ENCODE measurements at regions not wholly inside any gene's neighbourhood (a gene's known extent, or its start where the extent isn't known, plus 50 kb on each side); places are given as distances from the start of the nearest gene placed in this dataset.

- TF ChIP-seq TAF1 (conservative IDR thresholded peaks at IDR 0.05) (no peak), NR2F2 (IDR thresholded peaks at IDR 0.05) (no peak), HNF4G (IDR thresholded peaks at IDR 0.05) (no peak), JUND (IDR thresholded peaks at IDR 0.05) (no peak), RAD21 (IDR thresholded peaks at IDR 0.05) (no peak), RXRA (IDR thresholded peaks at IDR 0.05) (no peak), GABPA (IDR thresholded peaks at IDR 0.05 in 1 of 2, conservative IDR thresholded peaks at IDR 0.05 in 1 of 2) (no peak), SP1 (IDR thresholded peaks at IDR 0.05) (no peak), YY1 (IDR thresholded peaks at IDR 0.05) (no peak)
- TF ChIP-seq, protein P1, sequence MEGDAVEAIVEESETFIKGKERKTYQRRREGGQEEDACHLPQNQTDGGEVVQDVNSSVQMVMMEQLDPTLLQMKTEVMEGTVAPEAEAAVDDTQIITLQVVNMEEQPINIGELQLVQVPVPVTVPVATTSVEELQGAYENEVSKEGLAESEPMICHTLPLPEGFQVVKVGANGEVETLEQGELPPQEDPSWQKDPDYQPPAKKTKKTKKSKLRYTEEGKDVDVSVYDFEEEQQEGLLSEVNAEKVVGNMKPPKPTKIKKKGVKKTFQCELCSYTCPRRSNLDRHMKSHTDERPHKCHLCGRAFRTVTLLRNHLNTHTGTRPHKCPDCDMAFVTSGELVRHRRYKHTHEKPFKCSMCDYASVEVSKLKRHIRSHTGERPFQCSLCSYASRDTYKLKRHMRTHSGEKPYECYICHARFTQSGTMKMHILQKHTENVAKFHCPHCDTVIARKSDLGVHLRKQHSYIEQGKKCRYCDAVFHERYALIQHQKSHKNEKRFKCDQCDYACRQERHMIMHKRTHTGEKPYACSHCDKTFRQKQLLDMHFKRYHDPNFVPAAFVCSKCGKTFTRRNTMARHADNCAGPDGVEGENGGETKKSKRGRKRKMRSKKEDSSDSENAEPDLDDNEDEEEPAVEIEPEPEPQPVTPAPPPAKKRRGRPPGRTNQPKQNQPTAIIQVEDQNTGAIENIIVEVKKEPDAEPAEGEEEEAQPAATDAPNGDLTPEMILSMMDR (IDR thresholded peaks at IDR 0.05; ENCODE audit: low read depth, low read length, missing input control) = no peak
- WGBS = 63% methylated on average over 2 of the region's 2 CpGs
Measured at GRCh38 chr13:65860306-65860705, 1369.8 kb downstream of the PCDH9 start.

GRCh38 chr13:65857942-65858565, 1372.1 kb downstream of the PCDH9 start:
- H3K4me1 ChIP-seq (ENCODE audit: control insufficient read depth in 4 of 4, insufficient read depth in 4 of 4, low read length in 3 of 4) = no peaks in the 10 kb centered on the region
- H3K27ac ChIP-seq (ENCODE audit: low read depth in 1 of 2, low read length in 2 of 2) = no peak overlapping the region
- DNase-seq (ENCODE audit: low spot score) = no peak
- TF ChIP-seq HNF4G (IDR thresholded peaks at IDR 0.05) (no peak), TAF1 (conservative IDR thresholded peaks at IDR 0.05) (no peak), FOXA1 (IDR thresholded peaks at IDR 0.05) (no peak), ATF3 (IDR thresholded peaks at IDR 0.05) (no peak), GABPA (IDR thresholded peaks at IDR 0.05 in 1 of 2, conservative IDR thresholded peaks at IDR 0.05 in 1 of 2) (no peak), EGR1 (IDR thresholded peaks at IDR 0.05; ENCODE audit: low read depth in 2 of 2) (no peak), RAD21 (IDR thresholded peaks at IDR 0.05) (no peak), MAX (IDR thresholded peaks at IDR 0.05) (no peak), RXRA (IDR thresholded peaks at IDR 0.05) (no peak), SP1 (IDR thresholded peaks at IDR 0.05) (no peak), YY1 (IDR thresholded peaks at IDR 0.05) (no peak), FOXA2 (IDR thresholded peaks at IDR 0.05) (no peak), JUND (IDR thresholded peaks at IDR 0.05) (no peak), HNF4A (conservative IDR thresholded peaks at IDR 0.05) (no peak)
- TF ChIP-seq, protein P2, sequence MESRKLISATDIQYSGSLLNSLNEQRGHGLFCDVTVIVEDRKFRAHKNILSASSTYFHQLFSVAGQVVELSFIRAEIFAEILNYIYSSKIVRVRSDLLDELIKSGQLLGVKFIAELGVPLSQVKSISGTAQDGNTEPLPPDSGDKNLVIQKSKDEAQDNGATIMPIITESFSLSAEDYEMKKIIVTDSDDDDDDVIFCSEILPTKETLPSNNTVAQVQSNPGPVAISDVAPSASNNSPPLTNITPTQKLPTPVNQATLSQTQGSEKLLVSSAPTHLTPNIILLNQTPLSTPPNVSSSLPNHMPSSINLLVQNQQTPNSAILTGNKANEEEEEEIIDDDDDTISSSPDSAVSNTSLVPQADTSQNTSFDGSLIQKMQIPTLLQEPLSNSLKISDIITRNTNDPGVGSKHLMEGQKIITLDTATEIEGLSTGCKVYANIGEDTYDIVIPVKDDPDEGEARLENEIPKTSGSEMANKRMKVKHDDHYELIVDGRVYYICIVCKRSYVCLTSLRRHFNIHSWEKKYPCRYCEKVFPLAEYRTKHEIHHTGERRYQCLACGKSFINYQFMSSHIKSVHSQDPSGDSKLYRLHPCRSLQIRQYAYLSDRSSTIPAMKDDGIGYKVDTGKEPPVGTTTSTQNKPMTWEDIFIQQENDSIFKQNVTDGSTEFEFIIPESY (IDR thresholded peaks at IDR 0.05) = no peak
- TF ChIP-seq, protein P1 (IDR thresholded peaks at IDR 0.05; ENCODE audit: low read depth, low read length, missing input control) = no peak
- TF ChIP-seq, protein P3, sequence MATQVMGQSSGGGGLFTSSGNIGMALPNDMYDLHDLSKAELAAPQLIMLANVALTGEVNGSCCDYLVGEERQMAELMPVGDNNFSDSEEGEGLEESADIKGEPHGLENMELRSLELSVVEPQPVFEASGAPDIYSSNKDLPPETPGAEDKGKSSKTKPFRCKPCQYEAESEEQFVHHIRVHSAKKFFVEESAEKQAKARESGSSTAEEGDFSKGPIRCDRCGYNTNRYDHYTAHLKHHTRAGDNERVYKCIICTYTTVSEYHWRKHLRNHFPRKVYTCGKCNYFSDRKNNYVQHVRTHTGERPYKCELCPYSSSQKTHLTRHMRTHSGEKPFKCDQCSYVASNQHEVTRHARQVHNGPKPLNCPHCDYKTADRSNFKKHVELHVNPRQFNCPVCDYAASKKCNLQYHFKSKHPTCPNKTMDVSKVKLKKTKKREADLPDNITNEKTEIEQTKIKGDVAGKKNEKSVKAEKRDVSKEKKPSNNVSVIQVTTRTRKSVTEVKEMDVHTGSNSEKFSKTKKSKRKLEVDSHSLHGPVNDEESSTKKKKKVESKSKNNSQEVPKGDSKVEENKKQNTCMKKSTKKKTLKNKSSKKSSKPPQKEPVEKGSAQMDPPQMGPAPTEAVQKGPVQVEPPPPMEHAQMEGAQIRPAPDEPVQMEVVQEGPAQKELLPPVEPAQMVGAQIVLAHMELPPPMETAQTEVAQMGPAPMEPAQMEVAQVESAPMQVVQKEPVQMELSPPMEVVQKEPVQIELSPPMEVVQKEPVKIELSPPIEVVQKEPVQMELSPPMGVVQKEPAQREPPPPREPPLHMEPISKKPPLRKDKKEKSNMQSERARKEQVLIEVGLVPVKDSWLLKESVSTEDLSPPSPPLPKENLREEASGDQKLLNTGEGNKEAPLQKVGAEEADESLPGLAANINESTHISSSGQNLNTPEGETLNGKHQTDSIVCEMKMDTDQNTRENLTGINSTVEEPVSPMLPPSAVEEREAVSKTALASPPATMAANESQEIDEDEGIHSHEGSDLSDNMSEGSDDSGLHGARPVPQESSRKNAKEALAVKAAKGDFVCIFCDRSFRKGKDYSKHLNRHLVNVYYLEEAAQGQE (IDR thresholded peaks at IDR 0.05) = no peak
- H3K36me3 ChIP-seq (ENCODE audit: control insufficient read depth in 4 of 4, insufficient read depth in 3 of 4, low read depth in 1 of 4, low read length in 3 of 4) = no peaks in the 10 kb centered on the region
- H3K27me3 ChIP-seq (ENCODE audit: control insufficient read depth in 4 of 4, insufficient read depth in 4 of 4, low read length in 3 of 4) = no peaks in the 10 kb centered on the region
- WGBS = 55% methylated on average over 1 of the region's 1 CpG
- no peak overlapping the region for H3K9ac ChIP-seq (ENCODE audit: low read depth in 1 of 2, low read length in 2 of 2)
- no peaks in the 10 kb centered on the region for H3K9me3 ChIP-seq (ENCODE audit: control insufficient read depth in 4 of 4, low read length in 3 of 4)
- no peak overlapping the region for H3K4me3 ChIP-seq (ENCODE audit: low read depth in 1 of 3, low read length in 3 of 3)

More at GRCh38 chr13:65860306-65860705, 1369.8 kb downstream of the PCDH9 start:
- Histone ChIP-seq H3K9ac (ENCODE audit: low read depth in 1 of 2, low read length in 2 of 2) (no peak overlapping the region), H3K27me3 (ENCODE audit: control insufficient read depth in 4 of 4, insufficient read depth in 4 of 4, low read length in 3 of 4) (no peaks in the 10 kb centered on the region), H3K4me3 (ENCODE audit: low read depth in 1 of 3, low read length in 3 of 3) (no peak overlapping the region), H3K4me1 (ENCODE audit: control insufficient read depth in 4 of 4, insufficient read depth in 4 of 4, low read length in 3 of 4) (no peaks in the 10 kb centered on the region), H3K9me3 (ENCODE audit: control insufficient read depth in 4 of 4, low read length in 3 of 4) (no peaks in the 10 kb centered on the region), H3K27ac (ENCODE audit: low read depth in 1 of 2, low read length in 2 of 2) (no peak overlapping the region), H3K36me3 (ENCODE audit: control insufficient read depth in 4 of 4, insufficient read depth in 3 of 4, low read depth in 1 of 4, low read length in 3 of 4) (no peaks in the 10 kb centered on the region)
- DNase-seq (ENCODE audit: low spot score) = no peak

Measured in liver (tissue), 8 donors.